RWPE2 (cell line): ENCODE measurements at regions not wholly inside any gene's neighbourhood (a gene's known extent, or its start where the extent isn't known, plus 50 kb on each side); places are given as distances from the start of the nearest gene placed in this dataset.

ENCODE experiments used
- ATAC-seq: fragments of 200-7000 bp; cut with Tn5 transposase; 3 replicates; pipeline ENCODE4 v1.9.1; 2021; ENCODE audit warnings: low read depth
- DNase-seq: peaks from one replicate; pipeline ENCODE4 v3.0.0-alpha.2; 2020; ENCODE audit warnings: low spot score
- H3K27ac ChIP-seq: fragments of 450-650 bp; 2 replicates; pipeline ENCODE4 v1.5.1; 2017; ENCODE audit warnings: mild to moderate bottlenecking; ENCODE audit not compliant: poor library complexity, severe bottlenecking
- H3K27me3 ChIP-seq: fragments of 250-450 bp; sonication (Bioruptor Pico); 2 replicates; pipeline ENCODE4 v1.5.1; 2021; ENCODE audit warnings: mild to moderate bottlenecking, moderate library complexity; ENCODE audit not compliant: insufficient read depth, poor library complexity, severe bottlenecking
- H3K36me3 ChIP-seq: fragments of 250-450 bp; sonication (Bioruptor Pico); 2 replicates; pipeline ENCODE4 v1.5.1; 2020; ENCODE audit warnings: low read depth, mild to moderate bottlenecking, moderate library complexity
- H3K4me1 ChIP-seq: fragments of 250-450 bp; sonication (Bioruptor Pico); 2 replicates; pipeline ENCODE4 v1.5.1; 2021; ENCODE audit warnings: mild to moderate bottlenecking, moderate library complexity; ENCODE audit not compliant: insufficient read depth, poor library complexity, severe bottlenecking
- H3K4me3 ChIP-seq: fragments of 250-450 bp; sonication (Bioruptor Pico); 2 replicates; pipeline ENCODE4 v1.5.1; 2021; ENCODE audit warnings: mild to moderate bottlenecking, moderate library complexity; ENCODE audit not compliant: severe bottlenecking
- H3K9me3 ChIP-seq: fragments of 250-450 bp; sonication (Bioruptor Pico); 2 replicates; pipeline ENCODE4 v1.5.1; 2021; ENCODE audit warnings: mild to moderate bottlenecking, moderate library complexity; ENCODE audit not compliant: severe bottlenecking
- CTCF ChIP-seq: fragments of 450-650 bp; IDR thresholded peaks from one replicate; pipeline ENCODE4 v1.5.1; 2017; ENCODE audit warnings: mild to moderate bottlenecking, moderate library complexity; ENCODE audit not compliant: poor library complexity, severe bottlenecking

DNA sequence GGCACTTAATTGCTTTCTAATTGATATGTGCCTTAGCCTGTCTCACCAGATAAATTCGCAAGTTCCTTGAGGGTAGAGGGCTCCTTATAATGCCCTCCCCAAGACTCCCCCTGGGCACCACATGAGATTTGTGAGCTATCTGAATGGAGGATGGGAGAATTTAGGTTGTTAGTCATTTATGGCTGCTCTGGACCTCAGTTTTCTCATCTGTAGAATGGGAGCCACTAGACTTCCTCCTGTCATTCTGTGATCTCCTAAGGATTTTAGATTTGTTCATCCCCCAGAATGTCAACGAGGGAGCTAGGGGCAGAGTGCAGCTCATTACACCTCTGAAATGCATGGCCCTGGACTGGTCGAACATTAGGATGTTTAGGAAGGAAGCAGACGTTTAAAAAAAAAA lies 294.6 kb downstream of the MIAT start:
- H3K9me3 ChIP-seq: no peaks in the 10 kb centered on the region
- peaks cover 36% of the 10 kb centered on the region for H3K27me3 ChIP-seq
- H3K4me1 ChIP-seq: no peaks in the 10 kb centered on the region
- TF ChIP-seq CTCF: no peak
- H3K36me3 ChIP-seq: no peaks in the 10 kb centered on the region
- DNase-seq (no peak), ATAC-seq (no peak)
- H3K27ac ChIP-seq: no peak overlapping the region
- no peak overlapping the region for H3K4me3 ChIP-seq

DNA sequence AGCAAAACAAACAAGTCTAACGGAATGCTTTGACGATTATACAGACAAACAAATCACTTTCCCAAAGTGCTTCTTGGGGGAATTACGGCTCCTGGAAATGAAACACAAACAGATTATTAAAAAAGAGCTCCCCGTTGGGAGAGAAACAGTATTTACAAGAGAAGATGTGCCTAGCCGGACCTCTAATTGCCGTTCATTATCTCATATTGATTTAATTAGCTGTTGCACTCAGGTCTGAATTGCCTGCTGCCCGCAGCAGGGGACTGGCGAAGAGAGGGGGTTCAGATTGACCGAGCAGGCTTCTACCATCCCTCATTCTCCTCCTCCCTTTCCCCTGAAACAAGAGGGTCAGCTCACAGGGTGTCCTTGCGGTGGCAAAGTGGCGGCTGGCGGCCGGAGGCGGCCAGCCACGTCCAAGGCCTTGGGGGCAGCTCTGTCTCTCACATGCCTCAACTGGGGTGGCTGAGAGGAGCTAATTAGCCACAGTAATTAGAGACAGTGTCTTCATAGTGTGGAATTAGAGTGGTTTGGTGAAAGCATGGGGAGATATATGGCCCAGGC lies 295.1 kb downstream of the MIAT start:
- peaks cover 36% of the 10 kb centered on the region for H3K27me3 ChIP-seq
- H3K4me3 ChIP-seq: no peak overlapping the region
- H3K36me3 ChIP-seq: no peaks in the 10 kb centered on the region
- ATAC-seq: no peak
- no peak for TF ChIP-seq CTCF
- H3K27ac ChIP-seq: no peak overlapping the region
- no peaks in the 10 kb centered on the region for H3K4me1 ChIP-seq
- DNase-seq: no peak
- H3K9me3 ChIP-seq: no peaks in the 10 kb centered on the region

DNA sequence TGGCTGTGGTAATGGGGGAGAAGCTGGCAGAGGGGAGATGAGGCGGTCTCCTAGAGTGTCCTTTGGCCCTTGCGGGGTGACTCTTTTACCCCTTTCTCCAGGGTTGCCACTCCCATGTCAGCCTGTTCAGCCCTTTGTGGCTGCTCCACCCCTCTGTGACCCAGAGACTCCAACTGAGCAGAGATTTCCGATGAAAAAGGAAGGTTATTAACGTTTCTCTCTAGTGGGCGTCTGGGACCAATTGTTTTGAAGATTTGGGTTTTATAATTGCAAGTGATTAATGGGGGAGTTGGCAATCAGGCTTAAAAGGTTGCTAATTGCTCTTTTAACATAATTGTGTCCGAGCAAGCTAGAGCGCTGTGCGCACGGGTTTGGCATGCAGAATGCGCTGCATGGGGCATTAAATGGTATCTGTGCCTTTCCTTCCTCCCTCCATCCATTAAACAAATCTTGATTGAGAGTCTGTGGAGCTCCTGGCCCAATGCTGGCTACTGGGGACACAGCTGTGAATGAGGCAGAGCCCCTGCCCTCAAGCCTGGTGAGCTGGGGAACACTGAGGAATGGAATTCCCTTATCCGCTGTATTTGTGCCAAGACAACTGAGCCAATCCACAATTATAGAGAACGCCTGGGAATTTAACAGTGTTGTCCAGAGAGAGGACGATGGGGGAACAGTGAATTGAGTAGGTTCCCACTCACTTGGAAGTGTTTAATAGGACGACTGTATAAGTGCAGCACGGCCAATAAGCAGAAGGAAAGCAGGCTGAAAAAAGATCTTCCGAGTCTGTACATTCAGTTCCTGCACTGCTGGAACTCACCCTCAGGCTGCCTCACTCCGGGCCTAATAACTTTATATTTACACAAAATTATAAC lies 295.9 kb downstream of the MIAT start:
- H3K4me1 ChIP-seq: no peaks in the 10 kb centered on the region
- no peak overlapping the region for H3K4me3 ChIP-seq
- H3K27ac ChIP-seq: no peak overlapping the region
- H3K27me3 ChIP-seq: peaks cover 38% of the 10 kb centered on the region
- no peaks in the 10 kb centered on the region for H3K36me3 ChIP-seq
- no peaks in the 10 kb centered on the region for H3K9me3 ChIP-seq
- no peak for TF ChIP-seq CTCF
- DNase-seq (no peak), ATAC-seq (no peak)

- Histone ChIP-seq H3K27me3 (peaks cover 41% of the 10 kb centered on the region), H3K4me1 (no peaks in the 10 kb centered on the region), H3K27ac (no peak overlapping the region), H3K9me3 (no peaks in the 10 kb centered on the region), H3K4me3 (no peak overlapping the region), H3K36me3 (no peaks in the 10 kb centered on the region)
- ATAC-seq (no peak), DNase-seq (no peak)
- TF ChIP-seq CTCF: no peak
Measured at GRCh38 chr22:26956371-26956770, 299.0 kb downstream of the MIAT start.

- Histone ChIP-seq H3K36me3 (no peaks in the 10 kb centered on the region), H3K9me3 (no peaks in the 10 kb centered on the region), H3K4me1 (no peaks in the 10 kb centered on the region), H3K27me3 (peaks cover 34% of the 10 kb centered on the region), H3K27ac (no peak overlapping the region), H3K4me3 (no peak overlapping the region)
- ATAC-seq: no peak
- no peak for DNase-seq
- TF ChIP-seq CTCF: no peak
Measured at GRCh38 chr22:26957176-26957575, 299.8 kb downstream of the MIAT start.
